HepG2 (cell line): ENCODE measurements at regions not wholly inside any gene's neighbourhood (a gene's known extent, or its start where the extent isn't known, plus 50 kb on each side); places are given as distances from the start of the nearest gene placed in this dataset.

ENCODE experiments used
- CREBL2 ChIP-seq: sonication (generic); formaldehyde crosslinking; IDR thresholded peaks from 2 replicates; pipeline ENCODE4 v1.8.1; 2023; ENCODE audit warnings: missing genetic modification reagents, mild to moderate bottlenecking, borderline replicate concordance
- CSRNP2 ChIP-seq: sonication (generic); formaldehyde crosslinking; conservative IDR thresholded peaks from 2 replicates; pipeline ENCODE4 v1.8.0; 2022; ENCODE audit warnings: low read depth, missing genetic modification reagents
- DMAP1 ChIP-seq: IDR thresholded peaks from 2 replicates; pipeline ENCODE4 v1.6.1; 2016
- ESRRA ChIP-seq: sonication (generic); formaldehyde crosslinking; IDR thresholded peaks from 2 replicates; pipeline ENCODE4 v1.5.1; 2020; ENCODE audit warnings: mild to moderate bottlenecking, low read depth, missing genetic modification reagents
- MEIS1 ChIP-seq: sonication (generic); formaldehyde crosslinking; IDR thresholded peaks from 2 replicates; pipeline ENCODE4 v1.9.0; 2021; ENCODE audit warnings: mild to moderate bottlenecking, missing genetic modification reagents, moderate library complexity, borderline replicate concordance
- PCBP1 ChIP-seq: fragments of 200-400 bp; formaldehyde crosslinking; IDR thresholded peaks from 2 replicates; pipeline ENCODE4 v1.6.1; 2017; ENCODE audit warnings: mild to moderate bottlenecking, low read depth, low read length, borderline replicate concordance
- SCMH1 ChIP-seq: sonication (generic); formaldehyde crosslinking; IDR thresholded peaks from 2 replicates; pipeline ENCODE4 v1.9.0; 2021; ENCODE audit warnings: missing genetic modification reagents, mild to moderate bottlenecking, borderline replicate concordance
- TBX3 ChIP-seq: fragments of 450-650 bp; IDR thresholded peaks from 2 replicates; pipeline ENCODE4 v1.6.1; 2017; ENCODE audit warnings: antibody characterized with exemption, mild to moderate bottlenecking, inconsistent platforms, borderline replicate concordance
- ZBED4 ChIP-seq: sonication (generic); formaldehyde crosslinking; IDR thresholded peaks from 2 replicates; pipeline ENCODE4 v1.4.0; 2020; ENCODE audit warnings: missing genetic modification reagents, borderline replicate concordance
- ZBTB33 ChIP-seq: sonication (generic); formaldehyde crosslinking; IDR thresholded peaks from 2 replicates; pipeline ENCODE4 v1.4.0; 2020; ENCODE audit warnings: missing genetic modification reagents
- ZMAT5 ChIP-seq: sonication (generic); formaldehyde crosslinking; IDR thresholded peaks from 2 replicates; pipeline ENCODE4 v1.5.0; 2020; ENCODE audit warnings: mild to moderate bottlenecking, low read depth, missing genetic modification reagents, borderline replicate concordance
- ZNF431 ChIP-seq: sonication (generic); formaldehyde crosslinking; IDR thresholded peaks from 2 replicates; pipeline ENCODE4 v1.9.0; 2022; ENCODE audit warnings: missing genetic modification reagents, low read depth, mild to moderate bottlenecking, borderline replicate concordance
- ZNF691 ChIP-seq: sonication (generic); formaldehyde crosslinking; IDR thresholded peaks from 2 replicates; pipeline ENCODE4 v1.4.0; 2020; ENCODE audit warnings: missing genetic modification reagents, low read depth, mild to moderate bottlenecking, borderline replicate concordance
- ZSCAN5A ChIP-seq: sonication (generic); formaldehyde crosslinking; IDR thresholded peaks from 2 replicates; pipeline ENCODE4 v1.8.0; 2022; ENCODE audit warnings: mild to moderate bottlenecking, missing genetic modification reagents, borderline replicate concordance
- ZUFSP ChIP-seq: sonication (generic); formaldehyde crosslinking; IDR thresholded peaks from 2 replicates; pipeline ENCODE4 v1.9.0; 2021; ENCODE audit warnings: missing genetic modification reagents, mild to moderate bottlenecking, borderline replicate concordance

- TF ChIP-seq ZBED4: no peak
- 0 out of 2 replicates have a peak, but pooled peaks have one; percentile 55 for TF ChIP-seq PCBP1
- no peak for TF ChIP-seq ZNF691 (CRISPR knock-in tag)
- TF ChIP-seq ZSCAN5A: no peak
- no peak for TF ChIP-seq CREBL2
- no peak for TF ChIP-seq ZBTB33 (CRISPR knock-in tag)
- TF ChIP-seq ZNF431 (CRISPR knock-in tag): no peak
- TF ChIP-seq DMAP1 (CRISPR knock-in tag): no peak
- TF ChIP-seq TBX3: no peak
- TF ChIP-seq ZUFSP (CRISPR knock-in tag): no peak
- TF ChIP-seq SCMH1 (CRISPR knock-in tag): peak; percentile 60; the same call in 1 of the 2 replicates
- TF ChIP-seq ZMAT5 (CRISPR knock-in tag): no peak
- no peak for TF ChIP-seq MEIS1 (CRISPR knock-in tag)
- TF ChIP-seq ESRRA (CRISPR knock-in tag): no peak
- TF ChIP-seq CSRNP2 (CRISPR knock-in tag): no peak
Observed at GRCh38 chr7:25862261-25863004, 289.6 kb upstream of the NFE2L3 start (continued).
